Cardiac fibroblast (primary cell): ENCODE measurements at regions not wholly inside any gene's neighbourhood (a gene's known extent, or its start where the extent isn't known, plus 50 kb on each side); places are given as distances from the start of the nearest gene placed in this dataset.

ENCODE experiments used
- DNase-seq, 2 donors: peaks; one replicate each; pipeline versions ENCODE4 v3.0.0 to v3.0.0-alpha.2; 2010; ENCODE audit warnings: low read depth in 2 of 2
- H3K4me3 ChIP-seq, 2 donors: replicated peaks in 1 of 2; 1 replicate in 1 of 2; 2 replicates in 1 of 2; pipeline ENCODE4 v1.5.1; 2011; ENCODE audit warnings: low read depth in 2 of 2, low read length in 2 of 2, mild to moderate bottlenecking in 2 of 2, moderate library complexity in 1 of 2
- CTCF ChIP-seq: IDR thresholded peaks from one replicate; pipeline ENCODE4 v1.5.1; 2011; ENCODE audit warnings: low read depth, mild to moderate bottlenecking, low read length, inconsistent platforms

GRCh38 chr22:26744892-26745808, 87.8 kb downstream of the MIAT start:
- no peak for TF ChIP-seq CTCF
- peak in 1 of 2 donors; percentile 29 for DNase-seq
- H3K4me3 ChIP-seq, result no peak overlapping the region

- no peak overlapping the region for H3K4me3 ChIP-seq
- no peak for DNase-seq
- no peak for TF ChIP-seq CTCF
Measured at GRCh38 chr22:26746311-26746710, 88.9 kb downstream of the MIAT start.

- no peak for TF ChIP-seq CTCF
- DNase-seq, result no peak
- H3K4me3 ChIP-seq, result no peak overlapping the region
Measured at GRCh38 chr22:26748845-26749244, 91.5 kb downstream of the MIAT start.

GRCh38 chr22:26751217-26751616, 93.8 kb downstream of the MIAT start:
- H3K4me3 ChIP-seq, result no peak overlapping the region
- peak; percentile 34 to 60 for DNase-seq
- no peak for TF ChIP-seq CTCF

GRCh38 chr22:26753125-26753862, 95.9 kb downstream of the MIAT start:
- no peak for DNase-seq
- TF ChIP-seq CTCF, result peak; percentile 17
- H3K4me3 ChIP-seq, result no peak overlapping the region

GRCh38 chr22:26756675-26757293, 99.4 kb downstream of the MIAT start:
- H3K4me3 ChIP-seq, result peak overlapping the region; percentile 28 to 34
- peak; percentile 64 for TF ChIP-seq CTCF
- DNase-seq, result peak; percentile 54 to 57
